Stimulated activated CD8-positive, alpha-beta memory T cell treated with anti-CD3 and anti-CD28 coated beads, Interleukin-15, amount 100 ng/mL, for 4 hours (primary cell): ENCODE measurements at regions not wholly inside any gene's neighbourhood (a gene's known extent, or its start where the extent isn't known, plus 50 kb on each side); places are given as distances from the start of the nearest gene placed in this dataset.
"Not testable (repeated sequence)": the region's sequence is repeated elsewhere in the genome, so short reads cannot be mapped to it uniquely, and the experiment has no call there.

Experiments
- DNase-seq, 2 donors: peaks; one replicate each; pipeline ENCODE4 v3.0.0-alpha.2; 2020; ENCODE audit warnings: low read depth in 2 of 2

GRCh38 chr4:81314897-81315470 lies 100.0 kb upstream of the PRKG2 start:
- no peak for DNase-seq

GRCh38 chr4:81314196-81314896 lies 99.3 kb upstream of the PRKG2 start:
- DNase-seq: no peak

- no peak for DNase-seq
Measured at GRCh38 chr4:81307991-81308390, 93.0 kb upstream of the PRKG2 start.

GRCh38 chr4:81304871-81305270 lies 89.8 kb upstream of the PRKG2 start:
- no peak for DNase-seq

GRCh38 chr4:81300352-81300751 lies 85.3 kb upstream of the PRKG2 start:
- not testable (repeated sequence) for DNase-seq

GRCh38 chr4:81290813-81291212 lies 75.8 kb upstream of the PRKG2 start:
- DNase-seq: no peak

GRCh38 chr4:81287101-81287500 lies 72.1 kb upstream of the PRKG2 start:
- no peak for DNase-seq

- DNase-seq: no peak
Measured at GRCh38 chr4:81282131-81282530, 67.1 kb upstream of the PRKG2 start.

GRCh38 chr4:81274460-81274859 lies 59.4 kb upstream of the PRKG2 start:
- DNase-seq: no peak

GRCh38 chr4:81272671-81273070 lies 57.6 kb upstream of the PRKG2 start:
- DNase-seq: no peak
